Breast epithelium (tissue), 4 donors: ENCODE measurements at regions not wholly inside any gene's neighbourhood (a gene's known extent, or its start where the extent isn't known, plus 50 kb on each side); places are given as distances from the start of the nearest gene placed in this dataset.
"Not testable (repeated sequence)": the region's sequence is repeated elsewhere in the genome, so short reads cannot be mapped to it uniquely, and the experiment has no call there.

Source experiments
- DNase-seq, 2 donors: peaks; one replicate each; pipeline ENCODE4 v3.0.0-alpha.2; 2019; ENCODE audit warnings: low spot score in 2 of 2
- H3K27ac ChIP-seq, 2 donors: fragments of 200-600 bp; sonication (generic) in 1 of 2; one replicate each; pipeline ENCODE4 v1.5.1; 2016 to 2019; ENCODE audit warnings: mild to moderate bottlenecking in 1 of 2
- H3K27me3 ChIP-seq, 2 donors: fragments of 200-600 bp; sonication (generic) in 1 of 2; one replicate each; pipeline versions ENCODE4 v1.5.1 to v1.6.0; 2017 to 2019; ENCODE audit warnings: control low read depth in 1 of 2, mild to moderate bottlenecking in 1 of 2
- H3K36me3 ChIP-seq: fragments of 200-600 bp; one replicate; pipeline ENCODE4 v1.5.1; 2019
- H3K4me1 ChIP-seq, 2 donors: fragments of 200-600 bp; sonication (generic); one replicate each; pipeline ENCODE4 v1.5.1; 2016 to 2019; ENCODE audit warnings: control low read depth in 1 of 2
- H3K4me3 ChIP-seq, 3 donors: fragments of 200-600 bp; sonication (generic); 1 replicate in 2 of 3; 2 replicates in 1 of 3; pipeline ENCODE4 v1.5.1; 2016 to 2019; ENCODE audit warnings: mild to moderate bottlenecking in 3 of 3, moderate library complexity in 2 of 3
- H3K9me3 ChIP-seq, 2 donors: fragments of 200-600 bp; sonication (generic) in 1 of 2; one replicate each; pipeline ENCODE4 v1.5.1; 2016 to 2019; ENCODE audit warnings: control low read depth in 1 of 2
- POLR2A ChIP-seq: fragments of 450-650 bp; IDR thresholded peaks from one replicate; pipeline ENCODE4 v1.6.1; 2016; ENCODE audit warnings: antibody characterized with exemption, mild to moderate bottlenecking, moderate library complexity
- POLR2AphosphoS5 ChIP-seq, 3 donors: sonication (generic); formaldehyde crosslinking; IDR thresholded peaks; one replicate each; pipeline ENCODE4 v1.6.1; 2017; ENCODE audit warnings: antibody characterized with exemption in 3 of 3
- intact Hi-C: fragments of 100-400 bp; cut with DNase I; formaldehyde crosslinking; loops from one replicate; pipeline ENCODE4 v1.15.1; 2023; ENCODE audit warnings: low total_unique reads
- TF ChIP-seq, protein P1 (sequence below), 3 donors: fragments of 450-650 bp; IDR thresholded peaks; one replicate each; pipeline ENCODE4 v1.5.1; 2016 to 2017; ENCODE audit warnings: antibody characterized with exemption in 3 of 3, mild to moderate bottlenecking in 3 of 3, moderate library complexity in 3 of 3

DNA sequence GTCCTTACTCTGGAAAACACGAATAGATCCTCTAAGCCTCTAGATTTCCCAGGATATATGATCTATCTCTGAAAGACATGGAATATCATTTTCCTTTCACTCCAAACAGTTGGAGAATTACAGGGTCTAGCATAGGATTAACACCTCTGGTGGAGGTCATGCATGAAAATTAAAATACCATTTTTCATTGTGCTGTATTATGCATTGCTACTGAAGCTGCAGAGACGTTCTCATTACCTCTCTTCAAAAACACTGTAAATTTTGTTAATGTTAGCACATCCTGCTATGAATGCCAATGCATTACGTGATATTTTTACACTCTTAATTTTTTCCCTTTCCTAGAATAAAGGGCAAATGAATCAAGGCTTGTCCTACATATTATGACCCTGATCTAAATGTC is 558.6 kb downstream of the TBC1D32 start:
- Histone ChIP-seq H3K9me3 (peaks cover 0 to 8% of the 10 kb centered on the region in 2 donors), H3K27ac (no peak overlapping the region), H3K4me3 (no peak overlapping the region), H3K36me3 (no peaks in the 10 kb centered on the region), H3K4me1 (no peaks in the 10 kb centered on the region), H3K27me3 (no peaks in the 10 kb centered on the region)
- TF ChIP-seq, protein P1, sequence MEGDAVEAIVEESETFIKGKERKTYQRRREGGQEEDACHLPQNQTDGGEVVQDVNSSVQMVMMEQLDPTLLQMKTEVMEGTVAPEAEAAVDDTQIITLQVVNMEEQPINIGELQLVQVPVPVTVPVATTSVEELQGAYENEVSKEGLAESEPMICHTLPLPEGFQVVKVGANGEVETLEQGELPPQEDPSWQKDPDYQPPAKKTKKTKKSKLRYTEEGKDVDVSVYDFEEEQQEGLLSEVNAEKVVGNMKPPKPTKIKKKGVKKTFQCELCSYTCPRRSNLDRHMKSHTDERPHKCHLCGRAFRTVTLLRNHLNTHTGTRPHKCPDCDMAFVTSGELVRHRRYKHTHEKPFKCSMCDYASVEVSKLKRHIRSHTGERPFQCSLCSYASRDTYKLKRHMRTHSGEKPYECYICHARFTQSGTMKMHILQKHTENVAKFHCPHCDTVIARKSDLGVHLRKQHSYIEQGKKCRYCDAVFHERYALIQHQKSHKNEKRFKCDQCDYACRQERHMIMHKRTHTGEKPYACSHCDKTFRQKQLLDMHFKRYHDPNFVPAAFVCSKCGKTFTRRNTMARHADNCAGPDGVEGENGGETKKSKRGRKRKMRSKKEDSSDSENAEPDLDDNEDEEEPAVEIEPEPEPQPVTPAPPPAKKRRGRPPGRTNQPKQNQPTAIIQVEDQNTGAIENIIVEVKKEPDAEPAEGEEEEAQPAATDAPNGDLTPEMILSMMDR (IDR thresholded peaks at IDR 0.05): no peak
- TF ChIP-seq POLR2A (no peak), POLR2AphosphoS5 (IDR thresholded peaks at IDR 0.05) (no peak)
- DNase-seq: no peak
- intact Hi-C loops: no loop called here

DNA sequence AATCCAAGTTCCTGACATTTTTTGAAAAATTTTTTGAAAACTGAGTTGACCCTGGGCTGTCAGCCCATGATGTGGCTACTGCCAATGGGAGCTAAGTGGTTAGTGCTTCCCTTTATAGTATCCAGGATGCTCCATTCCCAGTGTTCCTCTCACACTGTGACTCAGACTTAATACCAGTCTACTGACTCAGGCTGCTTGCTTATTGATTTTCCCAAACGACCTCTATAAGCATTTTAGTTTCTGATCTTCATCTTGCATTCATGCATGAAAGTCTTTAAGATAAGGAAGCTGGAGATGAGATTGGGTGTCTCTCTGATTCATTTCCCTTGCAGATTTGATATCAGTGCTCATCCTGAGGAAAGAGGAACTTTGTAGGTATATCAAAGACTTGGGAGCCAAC is 560.0 kb downstream of the TBC1D32 start:
- DNase-seq: no peak
- TF ChIP-seq, protein P1 (IDR thresholded peaks at IDR 0.05): no peak
- TF ChIP-seq POLR2A (no peak), POLR2AphosphoS5 (IDR thresholded peaks at IDR 0.05) (no peak)
- intact Hi-C loops: no loop called here
- Histone ChIP-seq H3K36me3 (no peaks in the 10 kb centered on the region), H3K4me3 (no peak overlapping the region), H3K4me1 (no peaks in the 10 kb centered on the region), H3K9me3 (peaks cover 0 to 8% of the 10 kb centered on the region in 2 donors), H3K27ac (no peak overlapping the region), H3K27me3 (no peaks in the 10 kb centered on the region)

DNA sequence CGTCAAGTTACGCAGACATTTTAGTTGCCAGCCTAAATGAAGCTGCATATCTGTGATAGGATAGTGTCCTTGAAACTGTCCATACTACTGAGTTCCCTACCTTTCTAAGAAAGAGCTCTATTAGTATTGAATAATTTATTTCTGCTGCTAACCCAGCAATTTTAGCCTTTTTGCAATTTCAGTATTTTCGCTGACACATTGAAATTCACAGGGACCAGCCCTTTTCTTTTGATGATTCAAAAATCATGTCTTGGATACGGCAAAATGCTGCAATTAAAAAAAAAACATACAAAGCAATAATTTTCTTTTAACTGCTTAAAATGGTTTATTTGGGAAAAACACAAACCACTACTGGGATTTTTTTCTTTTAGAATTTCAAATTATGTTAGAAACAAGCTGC is 563.3 kb downstream of the TBC1D32 start:
- Histone ChIP-seq H3K27ac (no peak overlapping the region), H3K9me3 (no peaks in the 10 kb centered on the region), H3K4me1 (no peaks in the 10 kb centered on the region), H3K27me3 (no peaks in the 10 kb centered on the region), H3K4me3 (no peak overlapping the region), H3K36me3 (no peaks in the 10 kb centered on the region)
- TF ChIP-seq POLR2A: no peak
- no peak for DNase-seq
- intact Hi-C loops: no loop called here

DNA sequence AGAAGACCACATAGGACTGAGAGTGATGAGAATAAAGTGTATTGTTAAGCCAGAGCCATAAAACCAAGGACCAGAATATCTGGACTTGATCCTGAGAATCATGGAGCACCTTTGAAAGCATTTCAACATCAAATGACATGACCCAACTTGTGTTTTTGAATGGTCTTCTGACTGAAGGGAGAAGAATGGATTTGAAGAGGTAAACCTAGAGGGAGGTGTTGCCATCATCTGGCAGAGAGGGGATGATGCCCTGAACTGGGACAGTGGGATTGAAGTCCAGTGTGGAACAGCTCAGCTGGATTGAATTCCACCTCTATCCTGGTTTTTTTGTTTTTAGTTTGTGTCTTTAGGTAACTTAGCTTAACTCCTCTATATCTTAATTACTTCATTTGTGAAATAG is 570.0 kb downstream of the TBC1D32 start:
- Histone ChIP-seq H3K4me3 (no peak overlapping the region), H3K36me3 (no peaks in the 10 kb centered on the region), H3K9me3 (no peaks in the 10 kb centered on the region), H3K27me3 (no peaks in the 10 kb centered on the region), H3K27ac (no peak overlapping the region), H3K4me1 (no peaks in the 10 kb centered on the region)
- DNase-seq: no peak
- intact Hi-C loops: loop anchor here (5.0 kb wide), 1 partner anchor 57 kb away; no protein-coding TSS in a partner anchor
- no peak for TF ChIP-seq POLR2AphosphoS5 (IDR thresholded peaks at IDR 0.05)
- TF ChIP-seq, protein P1 (IDR thresholded peaks at IDR 0.05): no peak
- TF ChIP-seq POLR2A: no peak

DNA sequence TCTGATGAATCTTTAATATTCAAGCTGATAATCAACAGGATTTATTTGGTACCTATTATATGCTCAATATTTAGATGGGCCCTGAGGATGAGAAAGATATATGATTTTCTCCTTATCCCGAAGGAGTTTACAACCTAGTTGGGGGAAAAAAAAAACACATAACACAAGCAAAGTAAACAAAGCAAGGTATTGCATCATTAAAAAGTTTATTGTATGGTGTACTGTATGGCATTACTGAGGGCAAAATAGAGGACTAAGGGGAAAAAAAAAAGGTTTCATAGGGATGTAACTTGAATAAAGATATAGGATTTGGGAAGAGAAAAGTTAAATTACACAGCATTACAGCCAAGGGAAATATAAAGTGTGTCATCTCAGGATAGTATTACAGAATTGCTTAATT is 574.7 kb downstream of the TBC1D32 start:
- Histone ChIP-seq H3K27me3 (no peaks in the 10 kb centered on the region), H3K27ac (no peak overlapping the region)
- intact Hi-C loops: no loop called here

DNA sequence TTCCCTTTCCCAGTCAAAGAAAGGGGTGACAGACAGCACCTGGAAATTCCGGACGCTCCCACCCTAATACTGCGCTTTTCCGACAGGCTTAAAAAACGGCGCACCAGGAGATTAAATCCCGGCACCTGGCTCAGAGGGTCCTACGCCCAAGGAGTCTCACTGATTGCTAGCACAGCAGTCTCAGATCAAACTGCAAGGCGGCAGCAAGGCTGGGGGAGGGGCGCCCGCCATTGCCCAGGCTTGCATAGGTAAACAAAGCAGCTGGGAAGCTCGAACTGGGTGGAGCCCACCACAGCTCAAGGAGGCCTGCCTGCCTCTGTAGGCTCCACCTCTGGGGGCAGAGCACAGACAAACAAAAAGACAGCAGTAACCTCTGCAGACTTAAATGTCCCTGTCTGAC is 585.7 kb downstream of the TBC1D32 start:
- DNase-seq, H3K27me3 ChIP-seq, intact Hi-C loops, H3K27ac ChIP-seq, H3K4me3 ChIP-seq, H3K4me1 ChIP-seq, H3K9me3 ChIP-seq, H3K36me3 ChIP-seq: not testable (repeated sequence)

More for the DNA sequence above, 574.7 kb downstream of the TBC1D32 start:
- H3K4me3 ChIP-seq: no peak overlapping the region
- TF ChIP-seq POLR2AphosphoS5 (IDR thresholded peaks at IDR 0.05) (no peak), POLR2A (no peak)
- TF ChIP-seq, protein P1 (IDR thresholded peaks at IDR 0.05): no peak
- no peaks in the 10 kb centered on the region for H3K9me3 ChIP-seq
- no peak for DNase-seq
- H3K4me1 ChIP-seq: no peaks in the 10 kb centered on the region
- H3K36me3 ChIP-seq: no peaks in the 10 kb centered on the region
